ENCODE measurements at regions not wholly inside any gene's neighbourhood (a gene's known extent, or its start where the extent isn't known, plus 50 kb on each side); places are given as distances from the start of the nearest gene placed in this dataset.

DNA sequence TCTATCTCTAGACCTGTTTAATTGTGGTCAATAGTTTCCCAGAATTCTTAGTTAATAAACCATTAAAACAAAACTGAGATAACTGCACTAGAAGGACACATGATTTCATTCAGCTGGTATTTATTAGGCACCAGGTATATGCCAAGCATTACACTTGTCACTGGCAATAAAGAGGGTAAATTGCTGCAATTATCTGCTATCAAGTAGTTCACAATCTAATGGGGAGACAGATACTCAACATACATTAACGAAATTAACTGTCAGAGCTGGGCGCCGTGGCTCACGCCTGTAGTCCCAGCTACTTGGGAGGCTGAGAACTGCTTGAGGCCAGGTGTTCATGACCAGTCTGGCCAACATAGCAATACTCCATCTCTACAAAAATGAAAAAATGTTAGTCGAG, 71.7 kb upstream of the WIPF1 start:
- no peak for TF ChIP-seq CTCF (IDR thresholded peaks at IDR 0.05)
- no peak for TF ChIP-seq POLR2A (IDR thresholded peaks at IDR 0.05)
